HL-60/S4 treated with phorbol 12-myristate 13-acetate at 8.2 ng/mL for 4 days and 3 days (cell line): ENCODE measurements at regions not wholly inside any gene's neighbourhood (a gene's known extent, or its start where the extent isn't known, plus 50 kb on each side); places are given as distances from the start of the nearest gene placed in this dataset.

Experiments
- in situ Hi-C: fragments of 300-500 bp; cut with MboI; formaldehyde crosslinking; loops from 2 replicates; pipeline ENCODE4 v1.15.0; 2022; ENCODE audit warnings: low sequenced_read_pairs

GRCh38 chr17:77530591-77530990, 389.8 kb downstream of the SEC14L1 start:
- in situ Hi-C loops = loop anchor here (25.0 kb wide), 1 partner anchor 482 kb away; no protein-coding TSS in a partner anchor

GRCh38 chr17:77531002-77531401, 390.2 kb downstream of the SEC14L1 start:
- in situ Hi-C loops = loop anchor here (25.0 kb wide), 1 partner anchor 481 kb away; no protein-coding TSS in a partner anchor

- in situ Hi-C loops = loop anchor here (25.0 kb wide), 1 partner anchor 481 kb away; no protein-coding TSS in a partner anchor
These were observed 390.9 kb downstream of the SEC14L1 start for GRCh38 chr17:77531641-77532040.

GRCh38 chr17:77533697-77534096, 392.9 kb downstream of the SEC14L1 start:
- in situ Hi-C loops = loop anchor here (25.0 kb wide), 1 partner anchor 479 kb away; no protein-coding TSS in a partner anchor

GRCh38 chr17:77534137-77534536, 393.4 kb downstream of the SEC14L1 start:
- in situ Hi-C loops = loop anchor here (25.0 kb wide), 1 partner anchor 478 kb away; no protein-coding TSS in a partner anchor

GRCh38 chr17:77535435-77535834, 394.7 kb downstream of the SEC14L1 start:
- in situ Hi-C loops = loop anchor here (25.0 kb wide), 1 partner anchor 477 kb away; no protein-coding TSS in a partner anchor

GRCh38 chr17:77535892-77536291, 395.1 kb downstream of the SEC14L1 start:
- in situ Hi-C loops = loop anchor here (25.0 kb wide), 1 partner anchor 476 kb away; no protein-coding TSS in a partner anchor

- in situ Hi-C loops = loop anchor here (25.0 kb wide), 1 partner anchor 475 kb away; no protein-coding TSS in a partner anchor
These were observed 396.8 kb downstream of the SEC14L1 start for GRCh38 chr17:77537566-77537965.

- in situ Hi-C loops = loop anchor here (25.0 kb wide), 1 partner anchor 472 kb away; no protein-coding TSS in a partner anchor
These were observed 399.8 kb downstream of the SEC14L1 start for GRCh38 chr17:77540531-77540930.

GRCh38 chr17:77540975-77541374, 400.2 kb downstream of the SEC14L1 start:
- in situ Hi-C loops = loop anchor here (25.0 kb wide), 1 partner anchor 471 kb away; no protein-coding TSS in a partner anchor

- in situ Hi-C loops = loop anchor here (25.0 kb wide), 1 partner anchor 470 kb away; no protein-coding TSS in a partner anchor
These were observed 401.2 kb downstream of the SEC14L1 start for GRCh38 chr17:77542011-77542410.

- in situ Hi-C loops = loop anchor here (25.0 kb wide), 1 partner anchor 469 kb away; no protein-coding TSS in a partner anchor
These were observed 402.1 kb downstream of the SEC14L1 start for GRCh38 chr17:77542551-77543490.

- in situ Hi-C loops = loop anchor here (25.0 kb wide), 1 partner anchor 468 kb away; no protein-coding TSS in a partner anchor
These were observed 403.0 kb downstream of the SEC14L1 start for GRCh38 chr17:77543801-77544200.

GRCh38 chr17:77544347-77545110, 403.8 kb downstream of the SEC14L1 start:
- in situ Hi-C loops = loop anchor here (25.0 kb wide), 1 partner anchor 468 kb away; no protein-coding TSS in a partner anchor

- in situ Hi-C loops = loop anchor here (25.0 kb wide), 1 partner anchor 465 kb away; no protein-coding TSS in a partner anchor
These were observed 406.0 kb downstream of the SEC14L1 start for GRCh38 chr17:77546772-77547241.

- in situ Hi-C loops = loop anchor here (25.0 kb wide), 1 partner anchor 463 kb away; no protein-coding TSS in a partner anchor
These were observed 408.2 kb downstream of the SEC14L1 start for GRCh38 chr17:77548967-77549366.

- in situ Hi-C loops = loop anchor here (25.0 kb wide), 1 partner anchor 462 kb away; no protein-coding TSS in a partner anchor
These were observed 408.7 kb upstream of the TNRC6C start for GRCh38 chr17:77549726-77550366.

GRCh38 chr17:77553459-77554066, 404.9 kb upstream of the TNRC6C start:
- in situ Hi-C loops = no loop called here

- in situ Hi-C loops = no loop called here
These were observed 403.3 kb upstream of the TNRC6C start for GRCh38 chr17:77555121-77555591.
